NK-92 treated with Interleukin-12 subunit alpha and Interleukin-12 subunit beta, amount 100 ng/mL, for 24 hours (cell line): ENCODE measurements at regions not wholly inside any gene's neighbourhood (a gene's known extent, or its start where the extent isn't known, plus 50 kb on each side); places are given as distances from the start of the nearest gene placed in this dataset.

Experiments
- DNase-seq: peaks from one replicate; lab custom pipeline; 2025; lab: John Stamatoyannopoulos, UW

DNA sequence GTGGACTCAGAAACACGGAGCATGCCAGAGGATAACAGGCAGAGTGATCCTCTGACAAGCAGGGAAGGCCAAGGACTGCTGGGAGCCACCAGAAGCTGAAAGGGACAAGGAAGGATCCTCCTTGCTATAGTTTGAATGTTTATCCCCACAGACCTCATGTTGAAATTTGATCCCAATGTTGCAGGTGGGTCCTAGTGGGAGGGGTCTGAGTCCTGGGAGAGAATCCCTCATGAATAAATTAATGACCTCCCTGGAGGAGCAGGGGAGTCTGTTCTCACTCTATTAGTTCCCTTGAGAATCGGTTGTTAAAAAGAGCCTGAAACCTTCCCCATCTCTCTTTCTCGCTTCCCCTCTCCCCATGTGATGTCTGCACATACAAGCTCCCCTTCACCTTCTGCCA is 124.4 kb downstream of the FBXO15 start:
- DNase-seq: no peak

- no peak for DNase-seq
Measured at GRCh38 chr18:74019864-74020263, 127.8 kb downstream of the FBXO15 start.

- no peak for DNase-seq
Measured at GRCh38 chr18:74013955-74014354, 133.7 kb downstream of the FBXO15 start.

DNA sequence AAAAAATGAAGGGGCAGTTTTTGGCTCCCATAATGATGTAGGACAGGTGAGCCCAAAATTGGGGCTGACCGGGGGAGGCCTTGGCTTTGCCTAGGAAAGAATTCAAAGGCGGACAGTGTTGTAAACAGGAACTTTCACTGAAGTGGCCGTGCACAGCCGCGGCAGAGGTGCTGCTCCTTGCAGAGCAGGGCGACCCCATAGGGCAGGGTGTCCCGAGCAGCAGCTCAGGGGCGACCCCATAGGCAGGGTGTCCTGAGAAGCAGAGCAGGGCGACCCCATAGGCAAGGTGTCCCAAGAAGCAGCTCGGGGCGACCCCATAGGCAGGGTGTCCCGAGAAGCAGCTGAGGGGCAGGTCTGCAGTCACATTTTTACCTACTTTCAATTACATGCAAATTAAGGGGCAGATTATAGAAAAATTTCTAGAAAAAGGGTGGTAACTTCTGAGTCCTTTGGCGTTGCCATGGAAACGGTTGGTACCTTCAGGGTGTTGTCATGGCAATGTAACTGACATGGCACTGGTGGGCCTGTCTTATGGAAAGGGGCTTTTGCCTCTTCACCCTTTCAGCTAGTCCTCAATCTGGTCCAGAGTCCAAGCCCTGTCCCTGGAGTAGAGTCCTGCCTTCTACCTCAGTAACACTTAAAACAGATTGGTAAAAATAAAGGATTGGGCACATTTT is 134.5 kb downstream of the FBXO15 start:
- no peak for DNase-seq

DNA sequence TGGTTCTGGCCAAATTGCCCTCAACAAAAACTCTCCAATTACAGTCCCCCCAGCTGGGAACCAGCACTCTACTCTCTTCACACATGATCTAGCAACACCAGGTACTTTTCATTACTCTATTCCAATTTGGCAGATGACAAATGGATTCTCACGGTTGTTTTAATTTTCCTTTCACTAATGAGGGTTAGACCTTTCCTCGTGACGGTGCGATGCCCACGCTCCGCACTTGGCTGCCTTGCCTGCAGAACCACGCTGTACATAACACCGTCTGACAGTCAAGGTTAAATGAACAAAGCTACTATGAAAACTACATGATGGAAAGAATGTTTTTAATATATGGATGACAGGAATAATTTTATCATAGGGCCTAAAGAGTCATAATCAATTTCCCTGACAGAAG is 141.5 kb downstream of the FBXO15 start:
- DNase-seq: no peak

GRCh38 chr18:74005320-74006109 is 142.1 kb downstream of the FBXO15 start:
- DNase-seq: no peak

DNA sequence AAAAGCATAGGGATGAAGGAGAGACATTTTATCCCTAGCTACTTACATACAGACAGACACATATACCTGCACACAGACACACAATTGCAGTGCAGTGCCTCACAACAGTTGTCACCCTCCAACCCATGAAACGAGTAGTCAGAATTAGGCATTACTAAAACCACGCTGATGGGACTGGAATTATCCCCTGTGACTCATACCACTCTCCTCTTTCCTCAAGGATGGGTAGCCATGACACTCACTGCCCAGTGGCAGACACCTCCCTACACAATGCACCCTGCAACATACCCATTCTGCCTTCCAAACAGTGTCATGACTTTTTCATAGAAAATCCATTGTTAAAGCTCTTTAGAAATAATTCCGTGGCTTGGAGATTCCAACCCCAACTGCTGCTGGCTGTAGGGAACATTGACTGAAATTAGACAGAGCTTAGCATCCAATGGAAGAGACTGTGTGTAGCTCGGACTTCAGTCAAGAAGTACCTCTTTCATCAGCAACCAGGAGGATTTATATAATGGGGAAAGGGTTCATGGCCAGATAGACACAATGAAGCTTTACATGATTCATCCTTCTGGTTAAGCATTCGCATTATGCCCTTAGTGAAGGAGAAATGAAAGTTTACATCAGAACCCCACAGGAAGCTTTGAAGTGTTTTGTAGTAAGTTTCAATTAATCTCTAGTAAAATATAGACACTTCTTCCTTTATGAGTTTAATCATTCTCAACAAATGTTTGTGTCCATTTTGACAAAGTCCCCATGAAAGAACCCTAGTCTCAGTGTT is 155.2 kb downstream of the FBXO15 start:
- DNase-seq: no peak

DNA sequence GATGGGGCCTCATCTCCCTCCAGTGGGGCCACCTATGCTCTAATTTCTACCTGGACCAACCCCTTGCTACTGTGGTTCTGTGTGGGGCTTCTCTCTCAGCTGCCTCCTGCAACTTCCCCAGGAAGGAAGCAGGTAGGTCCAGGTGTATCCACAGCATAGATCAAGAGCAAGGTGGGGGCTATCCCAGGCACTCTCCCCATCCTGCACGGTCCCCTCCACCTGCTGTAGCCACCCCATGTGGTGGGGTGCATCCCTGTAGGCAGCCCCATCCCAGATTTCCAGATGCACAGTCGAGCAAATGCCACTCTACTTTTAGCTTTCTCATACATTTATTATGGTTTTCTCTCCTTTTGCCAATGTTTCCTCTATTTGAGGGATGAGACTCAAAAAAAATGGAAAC is 156.1 kb downstream of the FBXO15 start:
- no peak for DNase-seq

- no peak for DNase-seq
Measured at GRCh38 chr18:73990258-73990657, 157.4 kb downstream of the FBXO15 start.

- no peak for DNase-seq
Measured at GRCh38 chr18:73987247-73987980, 160.2 kb downstream of the FBXO15 start.

DNA sequence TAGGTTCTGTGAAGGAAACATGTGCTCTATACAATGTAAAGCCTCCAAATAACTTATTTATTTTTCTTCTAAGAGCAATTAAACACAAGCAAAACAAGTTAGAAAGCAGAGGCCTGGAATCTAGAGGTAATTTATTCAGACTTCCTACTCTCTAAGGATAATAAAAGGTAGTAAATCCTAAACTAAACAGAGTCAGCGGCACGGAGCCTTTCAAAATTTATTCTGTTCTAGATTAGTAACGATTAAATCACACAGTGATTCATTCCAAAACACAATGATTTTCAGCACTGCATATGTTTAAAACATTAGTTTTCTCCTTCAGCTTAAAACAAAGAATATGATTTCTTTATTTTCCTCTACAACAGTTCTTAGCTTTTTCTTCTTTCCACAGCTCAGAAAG is 160.9 kb downstream of the FBXO15 start:
- DNase-seq: no peak

DNA sequence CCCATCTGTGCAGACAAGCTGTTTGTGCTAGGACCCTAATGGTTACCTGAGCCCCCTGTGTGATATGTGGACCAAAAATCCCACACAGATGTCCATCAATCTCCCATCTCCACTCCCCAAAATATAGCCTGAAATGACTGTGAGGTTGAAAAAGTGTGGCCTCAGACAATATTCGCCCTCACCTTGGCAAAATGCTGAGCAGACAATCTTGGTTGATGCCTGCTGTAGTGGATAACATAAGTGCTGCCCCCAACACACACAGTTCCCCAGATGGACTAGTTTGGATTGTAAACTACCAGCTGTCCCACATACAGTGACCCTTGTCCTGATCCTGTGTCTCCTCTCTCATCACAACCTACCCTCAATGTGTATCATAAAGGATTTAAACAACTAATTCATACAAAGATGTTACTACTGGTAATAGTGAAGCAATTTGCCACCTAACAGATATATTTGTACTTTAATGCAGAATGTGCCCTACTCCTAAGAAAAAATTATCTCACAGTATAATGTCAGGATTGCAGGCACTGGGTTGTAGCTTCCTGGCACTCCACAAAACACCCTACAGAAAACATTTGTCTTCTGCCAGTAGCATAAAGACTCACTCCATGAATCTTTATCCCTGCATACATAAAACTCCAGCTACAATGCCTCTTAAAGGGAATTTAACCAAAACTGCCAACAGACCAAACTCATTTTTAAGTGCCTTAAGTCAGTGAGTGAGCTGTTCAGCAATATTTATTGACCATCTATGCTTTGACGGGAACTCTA is 161.6 kb downstream of the FBXO15 start:
- DNase-seq: no peak

GRCh38 chr18:73983970-73984369 is 163.7 kb downstream of the FBXO15 start:
- no peak for DNase-seq

GRCh38 chr18:73983496-73983895 is 164.1 kb downstream of the FBXO15 start:
- no peak for DNase-seq

GRCh38 chr18:73981796-73982195 is 165.8 kb downstream of the FBXO15 start:
- no peak for DNase-seq

DNA sequence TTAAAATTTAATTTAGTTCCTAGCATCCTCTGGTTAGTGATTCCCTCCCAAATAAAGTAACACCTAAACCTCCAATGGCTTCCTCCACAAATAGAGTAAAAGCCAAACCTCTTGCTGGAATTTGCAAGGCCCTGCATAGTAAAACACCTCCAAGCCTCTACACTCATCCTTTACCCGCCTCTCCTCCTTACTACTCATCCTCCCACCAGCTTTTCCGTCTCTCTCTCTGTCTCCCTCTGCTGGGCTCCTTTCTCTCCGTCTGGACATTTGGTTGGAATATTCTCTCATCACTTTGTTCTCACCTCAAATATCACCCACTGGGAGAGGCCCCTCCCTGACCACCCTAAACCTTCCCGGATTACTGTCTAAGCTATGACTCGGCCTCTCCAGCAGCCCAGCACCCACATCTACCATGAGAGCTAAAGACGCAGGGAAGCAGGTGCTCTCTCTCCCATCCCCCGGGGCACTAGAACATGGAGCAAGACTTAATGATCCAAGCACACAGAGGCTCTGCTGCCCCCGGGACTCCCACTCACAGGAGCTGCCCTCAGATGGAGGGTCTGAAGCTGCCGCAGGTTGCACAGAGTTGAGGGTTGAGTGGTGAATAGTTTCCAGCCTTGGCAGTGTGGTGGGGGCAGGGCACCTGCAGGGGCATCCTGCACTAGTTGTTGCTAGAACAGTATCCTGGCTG is 167.2 kb downstream of the FBXO15 start:
- no peak for DNase-seq

GRCh38 chr18:73979742-73980141 is 167.9 kb downstream of the FBXO15 start:
- no peak for DNase-seq

- DNase-seq: no peak
Measured at GRCh38 chr18:73976433-73976832, 171.2 kb downstream of the FBXO15 start.

GRCh38 chr18:73975266-73975665 is 172.4 kb downstream of the FBXO15 start:
- DNase-seq: no peak

- no peak for DNase-seq
Measured at GRCh38 chr18:73973972-73974371, 173.7 kb downstream of the FBXO15 start.

- no peak for DNase-seq
Measured at GRCh38 chr18:73966954-73967353, 180.7 kb downstream of the FBXO15 start.
